Cardiac fibroblast (primary cell): ENCODE measurements at regions not wholly inside any gene's neighbourhood (a gene's known extent, or its start where the extent isn't known, plus 50 kb on each side); places are given as distances from the start of the nearest gene placed in this dataset.
"Not testable (repeated sequence)": the region's sequence is repeated elsewhere in the genome, so short reads cannot be mapped to it uniquely, and the experiment has no call there.

ENCODE experiments used
- DNase-seq, 2 donors: peaks; one replicate each; pipeline versions ENCODE4 v3.0.0 to v3.0.0-alpha.2; 2010; ENCODE audit warnings: low read depth in 2 of 2
- H3K4me3 ChIP-seq, 2 donors: replicated peaks in 1 of 2; 1 replicate in 1 of 2; 2 replicates in 1 of 2; pipeline ENCODE4 v1.5.1; 2011; ENCODE audit warnings: low read depth in 2 of 2, low read length in 2 of 2, mild to moderate bottlenecking in 2 of 2, moderate library complexity in 1 of 2
- TF ChIP-seq, protein P1 (sequence below): IDR thresholded peaks from one replicate; pipeline ENCODE4 v1.5.1; 2011; ENCODE audit warnings: low read depth, mild to moderate bottlenecking, low read length, inconsistent platforms

DNA sequence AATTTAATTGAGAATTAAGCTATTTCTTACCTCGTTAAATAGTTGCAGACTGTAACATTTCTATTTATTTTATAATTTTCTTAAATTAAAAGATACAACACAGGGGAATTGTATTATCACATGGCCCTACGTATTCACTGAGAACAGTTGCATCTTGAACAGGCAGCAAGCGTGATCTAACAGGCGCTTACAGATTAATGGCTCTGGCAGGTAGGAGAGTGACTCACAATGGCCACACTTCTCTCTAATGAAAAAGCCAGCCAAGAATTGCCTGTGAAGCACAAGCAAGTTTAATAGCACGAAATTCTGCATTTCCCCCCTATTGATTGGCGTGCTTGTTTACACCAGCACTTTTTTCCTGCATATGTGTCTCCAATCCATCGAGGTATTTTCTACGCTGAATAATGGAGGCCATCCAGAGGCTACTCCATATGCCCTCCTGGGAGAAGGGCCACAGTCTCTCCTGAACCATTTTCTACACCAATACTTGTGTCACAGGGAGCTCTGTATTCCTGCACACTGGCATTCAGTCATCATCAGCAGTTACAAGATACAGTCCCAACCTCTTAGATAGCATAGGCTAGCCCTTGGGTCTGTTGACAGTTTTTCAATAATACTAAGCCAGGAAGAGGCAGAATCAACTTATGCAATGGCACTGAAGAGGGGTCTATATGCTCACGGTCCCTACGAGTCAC, 150.6 kb upstream of the PLD5 start:
- DNase-seq = no peak
- TF ChIP-seq, protein P1, sequence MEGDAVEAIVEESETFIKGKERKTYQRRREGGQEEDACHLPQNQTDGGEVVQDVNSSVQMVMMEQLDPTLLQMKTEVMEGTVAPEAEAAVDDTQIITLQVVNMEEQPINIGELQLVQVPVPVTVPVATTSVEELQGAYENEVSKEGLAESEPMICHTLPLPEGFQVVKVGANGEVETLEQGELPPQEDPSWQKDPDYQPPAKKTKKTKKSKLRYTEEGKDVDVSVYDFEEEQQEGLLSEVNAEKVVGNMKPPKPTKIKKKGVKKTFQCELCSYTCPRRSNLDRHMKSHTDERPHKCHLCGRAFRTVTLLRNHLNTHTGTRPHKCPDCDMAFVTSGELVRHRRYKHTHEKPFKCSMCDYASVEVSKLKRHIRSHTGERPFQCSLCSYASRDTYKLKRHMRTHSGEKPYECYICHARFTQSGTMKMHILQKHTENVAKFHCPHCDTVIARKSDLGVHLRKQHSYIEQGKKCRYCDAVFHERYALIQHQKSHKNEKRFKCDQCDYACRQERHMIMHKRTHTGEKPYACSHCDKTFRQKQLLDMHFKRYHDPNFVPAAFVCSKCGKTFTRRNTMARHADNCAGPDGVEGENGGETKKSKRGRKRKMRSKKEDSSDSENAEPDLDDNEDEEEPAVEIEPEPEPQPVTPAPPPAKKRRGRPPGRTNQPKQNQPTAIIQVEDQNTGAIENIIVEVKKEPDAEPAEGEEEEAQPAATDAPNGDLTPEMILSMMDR = no peak
- no peak overlapping the region for H3K4me3 ChIP-seq

DNA sequence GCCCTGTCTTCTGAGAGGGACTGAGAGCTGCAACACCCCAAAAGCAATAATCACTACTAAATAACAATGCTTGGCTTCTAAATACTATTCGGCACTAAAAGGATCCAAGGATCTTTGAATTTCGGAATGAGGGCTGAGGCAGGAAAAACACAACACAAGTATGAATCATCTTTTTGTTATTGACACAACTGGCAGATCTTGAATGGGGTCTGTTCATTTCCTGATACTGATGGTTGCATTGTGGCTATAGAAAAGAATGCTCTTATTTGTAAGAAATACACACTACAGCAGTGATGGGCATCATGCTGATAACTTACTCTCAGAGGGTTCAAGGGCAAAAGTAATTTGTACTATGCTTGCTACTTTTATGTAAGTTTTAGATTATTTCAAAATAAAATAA, 149.2 kb upstream of the PLD5 start:
- TF ChIP-seq, protein P1 = no peak
- H3K4me3 ChIP-seq = no peak overlapping the region
- no peak for DNase-seq

DNA sequence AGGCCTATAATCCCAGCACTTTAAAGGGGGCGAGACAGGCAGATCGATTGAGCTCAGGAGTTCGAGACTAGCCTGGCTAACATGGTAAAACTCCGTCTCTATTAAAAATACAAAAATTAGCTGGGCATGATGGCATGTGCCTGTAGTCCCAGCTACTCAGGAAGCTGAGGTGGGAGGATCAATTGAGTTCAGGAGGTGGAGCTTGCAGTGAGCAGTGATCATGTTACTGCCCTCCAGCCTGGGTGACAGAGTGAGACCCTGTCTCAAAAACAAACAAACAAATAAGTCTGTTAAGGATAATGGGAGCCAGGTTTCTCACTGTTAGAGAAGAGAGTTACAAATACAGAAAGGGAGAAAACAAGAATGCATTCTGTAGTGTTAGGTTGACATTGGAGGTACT, 148.7 kb upstream of the PLD5 start:
- H3K4me3 ChIP-seq, DNase-seq: not testable (repeated sequence)

DNA sequence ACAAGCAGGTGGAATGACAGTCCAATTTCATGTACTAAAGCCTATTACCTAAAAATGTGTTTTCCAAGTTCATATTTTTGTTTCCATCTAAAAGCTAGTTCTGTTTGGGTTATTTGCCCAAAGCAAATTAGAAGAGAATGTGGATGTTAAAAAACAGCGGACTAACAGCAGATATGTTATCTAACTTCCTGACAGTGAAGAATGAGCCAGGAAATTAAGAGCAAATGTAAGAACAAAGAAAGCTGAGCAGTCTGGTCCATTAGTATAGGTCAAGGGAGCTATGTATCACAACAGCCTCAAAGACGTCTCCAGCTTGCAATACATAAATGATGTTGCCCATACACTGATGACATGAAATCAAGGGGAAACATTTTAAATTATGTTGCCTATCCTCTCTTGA, 145.5 kb upstream of the PLD5 start:
- TF ChIP-seq, protein P1 = no peak
- no peak for DNase-seq
- no peak overlapping the region for H3K4me3 ChIP-seq

DNA sequence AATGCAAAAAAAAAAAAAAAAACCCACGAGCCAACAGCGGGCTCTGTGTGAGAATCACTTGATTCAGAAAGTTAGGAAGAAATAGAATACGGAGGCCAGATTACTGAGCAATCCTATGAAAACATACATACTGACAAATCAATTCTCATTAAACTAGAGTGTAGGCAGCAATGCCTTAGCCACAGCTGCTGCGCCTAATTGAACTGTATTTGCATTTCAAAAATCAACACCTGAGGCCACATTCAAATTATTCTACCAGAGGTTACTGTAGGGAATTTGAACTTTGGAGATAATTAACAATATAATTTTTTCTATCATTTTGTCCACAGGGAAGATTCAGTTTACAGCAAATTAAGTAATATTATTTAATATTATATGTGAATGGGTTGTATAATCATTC, 138.4 kb upstream of the PLD5 start:
- H3K4me3 ChIP-seq = no peak overlapping the region
- no peak for DNase-seq
- TF ChIP-seq, protein P1 = no peak

DNA sequence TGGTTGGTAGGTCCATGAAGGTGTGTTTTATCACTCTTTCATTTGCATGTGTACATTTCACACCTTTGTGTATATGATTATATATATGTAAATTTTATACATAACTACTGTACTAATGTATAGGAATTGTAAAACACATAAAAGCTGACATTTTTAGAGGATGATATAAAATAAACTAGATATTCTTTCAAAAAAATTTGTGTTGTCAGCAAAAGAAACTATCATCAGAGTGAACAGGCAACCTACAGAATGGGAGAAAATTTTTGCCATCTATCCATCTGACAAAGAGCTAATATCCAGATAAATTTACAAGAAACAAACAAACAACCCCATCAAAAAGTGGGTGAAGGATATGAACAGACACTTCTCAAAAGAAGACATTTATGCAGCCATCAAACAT, 129.3 kb upstream of the PLD5 start:
- not testable (repeated sequence) for H3K4me3 ChIP-seq, DNase-seq

DNA sequence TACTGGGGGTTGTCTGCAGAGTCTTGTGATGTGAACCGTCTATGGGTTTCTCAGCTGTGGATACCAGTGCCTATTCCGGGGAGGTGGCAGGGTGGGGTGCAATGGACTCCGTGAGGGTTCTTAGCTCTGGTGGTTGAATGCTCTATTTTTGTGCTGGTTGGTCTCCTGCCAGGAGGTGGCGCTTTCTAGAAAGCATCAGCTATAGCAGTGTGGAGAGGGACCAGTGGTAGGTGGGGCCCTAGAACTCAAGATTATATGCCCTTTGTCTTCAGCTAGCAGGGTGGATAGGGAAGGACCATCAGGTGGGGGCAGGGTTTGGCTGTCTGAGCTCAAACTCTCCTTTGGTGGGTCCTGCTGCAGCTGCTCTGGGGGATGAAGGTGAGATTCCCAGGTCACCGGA, 127.3 kb upstream of the PLD5 start:
- TF ChIP-seq, protein P1 = no peak
- no peak for DNase-seq
- H3K4me3 ChIP-seq = no peak overlapping the region

DNA sequence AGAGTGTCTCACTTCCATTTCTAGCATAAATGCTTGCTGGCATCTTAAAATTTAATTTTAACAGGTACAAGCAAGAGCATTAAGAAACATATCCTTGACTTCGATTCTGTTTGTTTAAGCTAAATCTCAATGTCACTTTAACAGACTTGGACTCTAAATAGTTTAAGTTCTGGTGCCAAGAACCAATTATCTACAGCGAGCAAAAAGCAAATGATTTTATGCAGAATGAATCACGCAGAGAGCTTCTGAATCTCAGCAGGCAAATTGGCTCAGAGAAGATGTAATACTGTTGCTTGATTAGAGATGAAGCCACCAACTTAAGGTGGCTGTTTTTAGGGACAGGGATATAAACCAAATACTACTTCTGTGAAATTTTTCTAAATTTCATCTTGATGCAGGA, 117.0 kb upstream of the PLD5 start:
- H3K4me3 ChIP-seq = no peak overlapping the region
- DNase-seq = no peak
- TF ChIP-seq, protein P1 = no peak
